H1 (cell line): ENCODE measurements at regions not wholly inside any gene's neighbourhood (a gene's known extent, or its start where the extent isn't known, plus 50 kb on each side); places are given as distances from the start of the nearest gene placed in this dataset.

Source experiments
- CHD7 ChIP-seq: fragments of 300-600 bp; sonication (generic); IDR thresholded peaks from 2 replicates; pipeline ENCODE4 v1.7.1; 2012; ENCODE audit warnings: low read length, moderate library complexity, mild to moderate bottlenecking, inconsistent platforms; ENCODE audit not compliant: insufficient replicate concordance
- E2F6 ChIP-seq: IDR thresholded peaks from 2 replicates; pipeline ENCODE4 v1.6.1; 2012; ENCODE audit warnings: inconsistent platforms
- KDM4A ChIP-seq: IDR thresholded peaks from one replicate; pipeline ENCODE4 v1.7.1; 2012; ENCODE audit warnings: low read depth, mild to moderate bottlenecking, moderate library complexity, low read length, inconsistent platforms; ENCODE audit not compliant: severe bottlenecking
- MAFK ChIP-seq: IDR thresholded peaks from 2 replicates; pipeline ENCODE4 v1.6.1; 2012; ENCODE audit warnings: low read depth, mild to moderate bottlenecking, improper control_type of control experiment, low read length
- POLR2A ChIP-seq, 2 experiments: IDR thresholded peaks; 1 replicate in 1 of 2; 2 replicates in 1 of 2; pipeline ENCODE4 v1.6.1; 2011; ENCODE audit warnings: low read depth in 2 of 2, low read length in 2 of 2, mild to moderate bottlenecking in 2 of 2; ENCODE audit errors: control extremely low read depth in 1 of 2
- POLR2AphosphoS5 ChIP-seq: IDR thresholded peaks from 2 replicates; pipeline ENCODE4 v1.6.1; 2011; ENCODE audit warnings: low read depth, low read length
- SIX5 ChIP-seq: IDR thresholded peaks from 2 replicates; pipeline ENCODE4 v1.6.1; 2011; ENCODE audit warnings: mild to moderate bottlenecking, low read depth, low read length
- USF2 ChIP-seq: IDR thresholded peaks from 2 replicates; pipeline ENCODE4 v1.6.1; 2011; ENCODE audit warnings: low read length, improper control_type of control experiment

- TF ChIP-seq E2F6 (no peak), MAFK (no peak), POLR2AphosphoS5 (no peak), CHD7 (no peak), KDM4A (no peak), SIX5 (no peak), POLR2A (IDR thresholded peaks at IDR 0.05; ENCODE audit: control extremely low read depth in 1 of 2, low read depth in 2 of 2, low read length in 2 of 2) (no peak), USF2 (no peak)
Observed at GRCh38 chr10:42177077-42177792, 461.1 kb downstream of the ZNF33B start (continued).
